Activated CD8-positive, alpha-beta memory T cell treated with anti-CD3 and anti-CD28 coated beads, Interleukin-2, amount 50 U/mL, for 48 hours (primary cell): ENCODE measurements at regions not wholly inside any gene's neighbourhood (a gene's known extent, or its start where the extent isn't known, plus 50 kb on each side); places are given as distances from the start of the nearest gene placed in this dataset.

ENCODE experiments used
- DNase-seq: peaks from one replicate; pipeline ENCODE4 v3.0.0-alpha.2; 2020

DNA sequence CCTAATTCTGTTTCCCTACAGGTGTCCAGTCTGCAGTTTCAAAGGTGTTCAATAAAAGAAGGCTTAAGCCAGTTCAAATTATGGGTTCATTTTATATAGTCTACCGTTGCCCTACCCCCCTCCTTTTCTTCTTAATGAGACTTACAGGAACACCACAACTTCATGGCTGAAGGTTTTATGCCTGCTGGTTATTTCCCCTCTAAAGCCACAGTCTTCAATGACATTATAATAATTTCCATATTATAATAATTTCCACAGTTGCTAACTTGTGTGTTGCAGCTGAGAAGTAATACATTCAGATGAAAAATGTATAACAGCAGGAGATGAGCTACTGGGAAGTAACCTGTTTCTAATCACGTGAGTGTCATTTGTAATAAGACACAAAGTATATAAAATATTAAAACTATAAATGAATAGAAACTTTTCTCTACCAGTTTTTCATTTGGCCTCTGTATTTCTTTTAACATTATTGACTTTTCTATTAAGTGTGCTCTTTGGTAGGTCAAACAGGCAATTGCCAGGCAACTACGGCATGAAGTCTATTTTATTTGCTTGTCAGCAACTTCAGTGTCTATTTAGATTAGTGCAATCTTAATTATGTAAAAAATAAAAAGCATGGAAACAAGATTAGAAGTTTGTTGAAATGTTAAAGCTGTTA is 120.5 kb upstream of the HMHB1 start:
- no peak for DNase-seq

DNA sequence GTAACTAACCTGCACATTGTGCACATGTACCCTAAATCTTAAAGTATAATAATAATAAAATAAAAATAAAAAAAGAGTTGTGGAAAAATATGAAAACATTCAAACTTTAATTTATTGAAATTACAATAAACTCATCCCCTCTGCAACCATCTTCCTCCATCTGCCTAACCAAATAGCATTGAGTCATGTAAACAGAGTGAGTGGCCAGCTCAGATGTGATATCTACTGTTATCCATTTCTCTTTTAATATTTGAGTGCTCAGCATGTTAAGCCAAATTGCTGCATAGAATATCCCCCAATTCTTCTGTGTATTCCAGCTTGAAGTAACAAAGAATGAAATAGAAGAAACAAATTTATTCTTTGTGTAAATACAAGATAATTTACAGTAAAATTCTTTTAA is 124.4 kb upstream of the HMHB1 start:
- DNase-seq, result no peak

DNA sequence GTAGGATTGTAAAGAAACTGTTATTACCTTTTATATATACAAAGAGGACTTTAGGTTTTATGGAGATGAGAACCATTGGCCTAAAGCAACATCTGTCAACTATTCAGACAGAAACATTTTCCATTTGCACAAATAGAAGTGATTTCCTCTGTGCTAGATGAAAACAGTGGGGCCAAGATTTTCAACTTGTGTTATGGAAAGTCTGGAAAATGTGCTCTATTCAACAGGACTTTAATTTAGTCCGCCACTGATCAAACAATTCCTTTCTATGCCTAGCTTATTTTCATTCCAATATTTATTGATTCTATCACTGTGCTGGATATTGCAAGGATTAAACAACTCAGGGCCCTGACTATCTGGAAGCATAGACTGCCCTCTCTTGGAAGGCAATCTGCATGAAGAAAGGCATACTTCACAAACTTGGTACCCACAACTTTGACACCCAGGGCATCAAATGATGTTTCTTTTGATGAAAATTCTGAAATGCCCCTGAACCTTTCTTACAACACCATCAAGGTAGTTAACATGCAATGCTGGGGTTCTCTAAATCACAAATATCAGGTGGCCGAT is 126.6 kb upstream of the HMHB1 start:
- DNase-seq, result no peak

- DNase-seq, result no peak
Observed at GRCh38 chr5:143683459-143683858, 128.5 kb upstream of the HMHB1 start.

GRCh38 chr5:143682929-143683386 is 129.0 kb upstream of the HMHB1 start:
- DNase-seq, result no peak

- no peak for DNase-seq
Observed at GRCh38 chr5:143682246-143682905, 129.6 kb upstream of the HMHB1 start.

GRCh38 chr5:143680672-143681259 is 131.2 kb upstream of the HMHB1 start:
- DNase-seq, result no peak

- no peak for DNase-seq
Observed at GRCh38 chr5:143679777-143680176, 132.2 kb upstream of the HMHB1 start.

GRCh38 chr5:143678148-143678905 is 133.6 kb upstream of the HMHB1 start:
- DNase-seq, result no peak

DNA sequence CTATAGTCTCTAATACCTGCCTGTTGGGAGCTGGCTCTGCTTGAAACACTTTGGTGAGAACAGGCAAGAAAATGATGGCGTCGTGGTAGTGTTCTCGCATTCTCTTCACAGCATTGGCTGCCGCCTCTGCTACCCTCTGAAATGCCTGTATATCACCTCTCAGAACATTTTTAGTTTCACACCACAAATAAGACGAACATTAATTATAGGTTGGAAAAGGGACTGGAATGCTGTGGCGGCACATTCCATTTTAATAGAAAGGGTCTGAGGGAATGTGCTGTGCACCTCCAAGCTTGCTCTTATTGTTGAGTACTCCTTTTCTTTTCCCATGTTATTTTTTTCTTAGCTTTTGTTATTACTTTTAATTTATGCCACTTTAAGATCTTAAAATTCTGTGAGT is 134.6 kb upstream of the HMHB1 start:
- no peak for DNase-seq

GRCh38 chr5:143676802-143677201 is 135.2 kb upstream of the HMHB1 start:
- no peak for DNase-seq

DNA sequence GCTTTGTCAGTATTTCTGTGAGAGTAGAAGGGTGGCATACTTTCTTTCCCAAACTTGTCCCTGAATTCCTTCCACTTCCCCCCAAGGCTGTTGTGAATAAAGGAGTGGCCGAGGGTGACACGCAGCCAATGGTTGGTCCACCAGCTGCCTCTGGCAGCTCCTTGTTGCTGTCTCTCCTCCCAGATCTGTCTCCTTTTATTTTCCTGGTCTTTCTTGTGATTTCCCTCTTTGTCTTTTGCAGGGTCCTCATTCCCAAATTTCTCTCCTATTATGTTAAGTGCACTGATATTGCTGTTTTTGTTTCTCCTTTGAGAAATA is 137.5 kb upstream of the HMHB1 start:
- DNase-seq, result no peak

- no peak for DNase-seq
Observed at GRCh38 chr5:143673676-143674468, 138.1 kb upstream of the HMHB1 start.

DNA sequence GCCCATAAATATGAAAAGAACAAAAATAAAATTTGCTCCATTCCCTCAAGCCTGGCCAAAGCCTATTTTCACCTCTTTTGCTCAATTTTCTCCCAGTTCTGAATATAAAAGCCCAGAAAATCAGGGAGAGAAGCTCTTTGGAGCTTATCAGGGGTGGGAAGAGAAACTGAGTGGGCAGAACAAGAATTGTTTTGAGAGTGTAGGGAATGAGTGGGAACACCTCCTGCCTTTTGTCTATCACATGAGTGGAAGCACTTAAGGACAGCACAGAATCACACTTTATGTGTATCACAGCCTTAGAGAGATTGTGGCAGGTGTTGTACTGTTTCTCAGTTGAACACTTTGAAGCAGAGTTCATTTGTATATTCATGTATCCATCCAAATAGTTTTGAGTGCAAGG is 139.2 kb upstream of the HMHB1 start:
- no peak for DNase-seq

DNA sequence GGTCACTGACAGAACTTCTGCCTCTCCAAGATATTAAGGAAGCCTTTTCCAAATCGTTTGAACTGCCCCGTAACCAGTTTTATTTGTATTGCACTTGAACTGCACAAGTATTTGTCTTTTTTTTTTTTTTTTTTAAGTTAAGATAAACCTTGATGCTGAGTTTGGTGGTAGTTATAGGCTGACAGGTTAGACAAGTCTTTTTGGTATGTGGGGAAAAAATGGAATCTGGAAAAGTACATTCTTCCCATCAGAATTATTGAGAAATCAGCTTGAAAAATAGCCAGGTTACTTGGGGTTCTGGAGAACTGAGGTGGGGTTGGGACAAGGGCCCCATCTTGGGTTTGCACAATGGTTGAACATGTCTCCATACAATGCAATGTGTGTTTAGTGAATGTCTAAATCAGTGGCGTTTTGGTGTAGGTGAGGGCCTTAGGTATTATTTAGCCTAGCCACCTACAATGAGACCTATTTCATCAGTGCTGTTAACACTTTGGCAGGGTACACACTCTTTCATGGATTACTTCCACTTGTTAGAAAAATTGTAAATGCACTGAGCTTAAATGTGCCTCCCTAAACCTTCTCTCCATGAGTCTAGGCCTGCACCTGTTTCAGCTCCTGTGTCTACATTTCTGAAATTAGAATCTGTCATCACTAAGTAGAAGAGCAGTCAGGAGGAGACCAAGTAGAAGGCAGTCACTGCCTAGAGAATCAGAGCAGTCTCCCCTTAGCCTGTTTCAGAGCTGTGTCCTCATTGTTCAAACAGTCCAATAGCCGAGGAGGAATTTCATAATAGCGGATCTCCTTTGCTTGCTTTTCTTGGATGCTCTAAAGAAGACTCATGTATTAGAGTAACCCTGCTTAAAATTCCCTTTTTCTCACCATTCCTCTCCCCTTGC is 140.0 kb upstream of the HMHB1 start:
- no peak for DNase-seq

GRCh38 chr5:143671021-143671420 is 140.9 kb upstream of the HMHB1 start:
- no peak for DNase-seq

DNA sequence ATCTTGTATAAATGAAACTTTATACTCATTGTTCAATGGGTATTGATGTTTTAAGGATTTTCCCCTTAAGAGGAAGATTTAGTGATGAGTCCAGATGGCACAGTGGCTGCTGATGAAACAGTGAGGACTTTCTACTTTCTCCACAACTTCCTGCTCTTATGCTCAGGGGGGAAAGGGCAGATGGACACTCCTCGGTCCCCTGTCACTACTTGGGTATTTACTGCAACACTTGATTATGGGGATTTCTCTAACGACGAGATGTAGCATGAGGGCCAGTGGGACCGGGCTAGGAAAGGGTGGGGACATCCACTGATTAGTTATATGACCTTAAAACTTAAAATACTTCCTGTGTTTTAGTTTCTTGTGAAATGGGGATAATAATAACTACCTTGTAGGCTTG is 146.1 kb upstream of the HMHB1 start:
- no peak for DNase-seq

DNA sequence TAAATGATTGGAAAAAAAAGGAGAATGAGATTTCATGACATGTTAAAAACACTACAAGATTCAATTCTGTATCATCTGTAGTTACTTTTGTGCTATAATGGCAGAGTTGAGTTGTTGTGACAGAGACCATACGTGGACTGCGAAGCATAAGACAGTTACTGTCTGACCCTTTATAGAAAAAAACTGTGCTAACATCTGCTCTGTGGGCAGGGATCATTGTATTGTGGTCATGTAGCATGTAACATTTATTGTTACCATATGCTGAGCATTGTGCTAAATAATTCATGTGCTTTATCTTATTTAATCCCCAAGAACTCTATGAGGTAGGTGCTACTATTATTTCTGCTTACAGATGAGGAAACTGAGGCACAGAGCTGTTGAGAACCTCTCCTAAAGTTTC is 147.3 kb upstream of the HMHB1 start:
- no peak for DNase-seq

DNA sequence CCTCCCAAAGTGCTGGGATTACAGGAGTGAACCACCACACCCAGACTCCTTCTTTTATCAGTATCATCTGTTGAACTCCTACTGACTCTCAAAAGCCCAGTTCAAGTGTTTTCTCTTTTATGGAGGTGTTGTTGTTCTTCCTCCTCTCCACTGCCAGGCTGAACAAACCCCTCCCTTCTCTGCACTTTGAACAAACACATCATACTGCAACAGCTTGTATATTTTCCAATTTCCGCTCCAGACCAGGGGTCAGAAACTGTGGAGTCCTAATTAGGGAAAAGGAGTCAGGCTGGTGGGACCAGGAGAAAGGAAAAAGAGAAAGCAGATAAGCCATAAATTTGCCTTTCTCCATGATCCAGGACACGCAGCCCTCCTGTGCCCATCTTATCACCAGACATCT is 148.1 kb upstream of the HMHB1 start:
- no peak for DNase-seq

DNA sequence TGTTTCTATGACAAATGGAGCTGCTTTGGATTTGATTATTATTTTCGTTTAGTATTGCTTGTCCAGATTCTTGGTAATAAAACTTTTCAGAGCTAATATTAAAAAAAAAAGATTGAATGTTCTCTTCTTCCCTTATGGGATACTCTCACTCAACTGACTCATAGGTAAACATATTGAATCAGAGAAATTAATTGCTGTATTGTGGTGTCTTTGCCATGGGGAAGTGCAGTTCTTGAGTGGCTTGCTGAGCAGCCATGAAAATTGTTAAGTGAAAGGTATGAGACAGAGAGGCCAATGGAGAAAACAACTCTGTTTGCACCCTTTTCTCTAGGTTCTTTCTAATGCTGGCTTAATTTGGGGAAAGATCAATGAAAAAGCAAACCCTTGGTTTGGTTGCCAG is 149.9 kb upstream of the HMHB1 start:
- DNase-seq, result no peak

GRCh38 chr5:143660625-143661024 is 151.3 kb upstream of the HMHB1 start:
- no peak for DNase-seq
